Psoas muscle (tissue), 7 donors: ENCODE measurements at regions not wholly inside any gene's neighbourhood (a gene's known extent, or its start where the extent isn't known, plus 50 kb on each side); places are given as distances from the start of the nearest gene placed in this dataset.

Source experiments
- ATAC-seq, 4 donors: fragments of 200-7000 bp; cut with Tn5 transposase; one replicate each; pipeline ENCODE4 v1.9.1; 2020; ENCODE audit warnings: moderate library complexity in 3 of 4, mild to moderate bottlenecking in 2 of 4
- DNase-seq, 2 donors: peaks; one replicate each; pipeline ENCODE4 v3.0.0-alpha.2; 2020
- H3K27ac ChIP-seq: fragments of 200-600 bp; one replicate; pipeline ENCODE4 v1.8.0; 2022
- H3K27me3 ChIP-seq, 3 donors: fragments of 200-600 bp in 1 of 3; one replicate each; pipeline versions ENCODE4 v1.6.1 to v1.8.0; 2013 to 2022; ENCODE audit warnings: low read length in 2 of 3, mild to moderate bottlenecking in 2 of 3, moderate library complexity in 1 of 3; ENCODE audit not compliant: insufficient read depth in 3 of 3
- H3K36me3 ChIP-seq, 2 donors: fragments of 200-600 bp in 1 of 2; one replicate each; pipeline versions ENCODE4 v1.6.1 to v1.8.0; 2013 to 2022; ENCODE audit warnings: low read depth in 1 of 2, mild to moderate bottlenecking in 1 of 2, moderate library complexity in 1 of 2; ENCODE audit not compliant: insufficient read depth in 1 of 2
- H3K4me1 ChIP-seq: fragments of 200-600 bp; one replicate; pipeline ENCODE4 v1.8.0; 2022
- H3K4me3 ChIP-seq: fragments of 200-600 bp; one replicate; pipeline ENCODE4 v1.8.0; 2022; ENCODE audit warnings: mild to moderate bottlenecking
- H3K9me3 ChIP-seq: fragments of 200-600 bp; one replicate; pipeline ENCODE4 v1.8.0; 2022
- CTCF ChIP-seq: fragments of 200-600 bp; IDR thresholded peaks from one replicate; pipeline ENCODE4 v1.8.0; 2022; ENCODE audit warnings: antibody characterized with exemption
- WGBS, 3 donors: extraction: QIAGEN DNeasy Blood & Tissue Kit; methylation state at CpG; one replicate each; pipeline versions ENCODE4 v1.1.6 to v1.1.7; 2013; 5-methylcytosine and 5-hydroxymethylcytosine counted together
- intact Hi-C, 2 donors: fragments of 100-400 bp; cut with DNase I; formaldehyde crosslinking; loops; one replicate each; pipeline versions ENCODE4 v1.11.0 to v1.14.2; 2022
- donor health status: healthy with polysubstance abuse.
- donor health status: DM: no; HTN: no; CAD: no; lungs with moderate emphysema.
- donor health status: Bipolar disorder and iron deficiency.
- donor health status: healthy.
- donor health status: DM: yes; HTN: yes; CAD: no.
- donor health status: DM: no; HTN: no; CAD: no.
- donor health status: DM: yes; HTN: yes; CAD: no.

- Histone ChIP-seq H3K4me3 (no peak overlapping the region), H3K27ac (no peak overlapping the region), H3K9me3 (no peaks in the 10 kb centered on the region), H3K27me3 (no peaks in the 10 kb centered on the region), H3K36me3 (no peaks in the 10 kb centered on the region), H3K4me1 (no peaks in the 10 kb centered on the region)
- no peak for ATAC-seq
- no peak for TF ChIP-seq CTCF
- 79 to 89% (median 84%) methylated on average over 3 of the region's 3 CpGs for WGBS, 3 donors
- intact Hi-C loops, result loop anchor here in 1 of 2 donors (5.0 to 10.0 kb wide), 2 partner anchors 186 to 279 kb away; no protein-coding TSS in a partner anchor
- DNase-seq, result no peak
Measured at GRCh38 chr12:127106041-127106440, 1160.9 kb upstream of the TMEM132C start.

DNA sequence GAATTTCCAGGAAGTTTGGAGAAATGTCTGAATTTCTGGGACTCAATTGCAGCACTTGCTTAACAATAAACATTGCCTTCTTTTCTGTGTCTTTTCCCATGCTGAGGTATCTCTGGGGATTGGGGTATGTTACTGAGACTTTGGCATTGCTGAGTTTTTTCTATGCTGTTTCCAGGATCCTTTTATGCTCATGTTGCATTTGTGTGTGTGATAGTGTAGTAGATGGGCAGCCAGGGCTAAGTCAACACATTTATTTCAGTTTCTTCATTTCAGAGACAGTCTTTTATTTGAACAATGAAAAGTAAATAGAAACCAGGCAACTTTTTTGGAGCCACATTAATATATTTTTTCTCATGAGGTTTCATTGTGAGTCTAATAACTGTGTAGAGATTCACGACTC, 1160.3 kb upstream of the TMEM132C start:
- Histone ChIP-seq H3K4me3 (no peak overlapping the region), H3K36me3 (no peaks in the 10 kb centered on the region), H3K9me3 (no peaks in the 10 kb centered on the region), H3K4me1 (no peaks in the 10 kb centered on the region), H3K27ac (no peak overlapping the region), H3K27me3 (no peaks in the 10 kb centered on the region)
- ATAC-seq (no peak), DNase-seq (no peak)
- TF ChIP-seq CTCF, result no peak
- intact Hi-C loops, result loop anchor here in 1 of 2 donors (5.0 to 10.0 kb wide), 2 partner anchors 186 to 278 kb away; no protein-coding TSS in a partner anchor
- WGBS, 3 donors, result 70 to 92% (median 72%) methylated on average over 1 of the region's 1 CpG

GRCh38 chr12:127107744-127108143, 1159.2 kb upstream of the TMEM132C start:
- no peaks in the 10 kb centered on the region for H3K9me3 ChIP-seq
- H3K27ac ChIP-seq, result no peak overlapping the region
- DNase-seq, result no peak
- no peak for TF ChIP-seq CTCF
- 77 to 85% (median 83%) methylated on average over 3 of the region's 3 CpGs for WGBS, 3 donors
- H3K36me3 ChIP-seq, result no peaks in the 10 kb centered on the region
- no peaks in the 10 kb centered on the region for H3K4me1 ChIP-seq
- intact Hi-C loops, result loop anchor here in 1 of 2 donors (5.0 to 10.0 kb wide), 2 partner anchors 185 to 277 kb away; no protein-coding TSS in a partner anchor
- H3K27me3 ChIP-seq, result no peaks in the 10 kb centered on the region
- ATAC-seq, result no peak
- H3K4me3 ChIP-seq, result no peak overlapping the region

DNA sequence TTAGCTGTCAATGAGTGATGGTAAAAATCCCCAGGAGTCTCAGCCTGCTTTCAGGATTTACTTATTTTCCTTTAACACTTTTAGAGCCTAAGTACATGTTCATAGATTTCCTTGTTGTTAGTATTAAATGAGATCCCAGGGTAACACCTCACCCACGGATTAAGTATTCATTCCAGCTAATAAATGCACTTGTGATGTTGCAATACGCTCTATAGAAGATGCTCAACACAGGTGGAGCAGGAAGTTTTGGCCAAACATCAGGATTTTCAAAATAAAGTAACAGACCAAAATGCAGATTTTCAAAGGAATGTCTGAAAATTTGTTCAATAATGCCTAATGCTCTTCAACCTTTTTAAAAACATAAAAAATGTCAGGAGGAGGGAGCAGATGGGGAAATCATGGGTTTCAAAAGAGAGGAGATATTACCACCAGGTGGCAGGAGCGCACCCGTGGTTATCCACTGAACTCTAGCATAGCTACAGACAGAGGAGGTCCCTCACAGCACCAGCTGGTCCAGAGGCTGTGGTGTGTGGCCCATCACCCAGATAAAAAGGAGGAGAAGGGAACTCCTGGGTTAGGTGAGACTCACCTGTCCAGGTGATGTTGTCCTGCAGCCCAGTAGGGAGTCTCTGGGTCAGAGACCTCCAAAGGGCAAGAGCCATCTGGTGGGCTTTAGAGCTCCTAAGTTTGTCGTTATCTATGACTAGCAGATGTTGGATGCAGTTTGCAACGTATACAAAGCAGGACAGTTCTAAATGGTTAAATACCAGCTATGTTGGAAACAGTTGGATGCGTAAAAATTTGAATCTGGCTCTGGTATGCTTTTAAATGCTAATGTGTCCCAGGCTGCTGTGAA, 1158.4 kb upstream of the TMEM132C start:
- H3K27ac ChIP-seq, result no peak overlapping the region
- no peaks in the 10 kb centered on the region for H3K4me1 ChIP-seq
- WGBS, 3 donors, result 44 to 51% (median 44%) methylated on average over 7 of the region's 7 CpGs
- no peaks in the 10 kb centered on the region for H3K27me3 ChIP-seq
- H3K36me3 ChIP-seq, result no peaks in the 10 kb centered on the region
- DNase-seq (peak; percentile 56 to 64), ATAC-seq (peak in 1 of 4 donors; percentile 56)
- H3K4me3 ChIP-seq, result no peak overlapping the region
- no peaks in the 10 kb centered on the region for H3K9me3 ChIP-seq
- intact Hi-C loops, result loop anchor here in 1 of 2 donors (5.0 to 10.0 kb wide), 2 partner anchors 184 to 276 kb away; no protein-coding TSS in a partner anchor
- peak; percentile 55 for TF ChIP-seq CTCF
